ENCODE measurements at regions not wholly inside any gene's neighbourhood (a gene's known extent, or its start where the extent isn't known, plus 50 kb on each side); places are given as distances from the start of the nearest gene placed in this dataset.

DNA sequence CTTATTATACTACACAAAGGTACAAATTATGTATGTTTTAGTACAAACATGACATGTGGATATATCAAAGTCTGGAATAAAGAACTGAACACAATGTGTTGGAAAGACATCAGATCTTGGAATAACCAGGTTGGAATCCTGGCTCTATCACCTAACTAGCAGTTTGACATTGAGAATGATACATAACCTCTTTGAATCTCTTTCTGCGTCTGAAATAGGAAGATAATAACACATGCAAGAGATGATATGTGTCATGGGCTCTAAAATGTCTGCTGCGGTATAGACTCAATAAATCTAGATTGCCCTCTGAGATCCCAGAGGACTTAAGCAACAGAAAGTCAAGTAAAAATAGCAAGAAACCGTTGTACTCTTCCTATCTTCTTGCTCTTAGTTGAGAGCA is 66.8 kb upstream of the CCN2 start:
- TF ChIP-seq, protein P1, sequence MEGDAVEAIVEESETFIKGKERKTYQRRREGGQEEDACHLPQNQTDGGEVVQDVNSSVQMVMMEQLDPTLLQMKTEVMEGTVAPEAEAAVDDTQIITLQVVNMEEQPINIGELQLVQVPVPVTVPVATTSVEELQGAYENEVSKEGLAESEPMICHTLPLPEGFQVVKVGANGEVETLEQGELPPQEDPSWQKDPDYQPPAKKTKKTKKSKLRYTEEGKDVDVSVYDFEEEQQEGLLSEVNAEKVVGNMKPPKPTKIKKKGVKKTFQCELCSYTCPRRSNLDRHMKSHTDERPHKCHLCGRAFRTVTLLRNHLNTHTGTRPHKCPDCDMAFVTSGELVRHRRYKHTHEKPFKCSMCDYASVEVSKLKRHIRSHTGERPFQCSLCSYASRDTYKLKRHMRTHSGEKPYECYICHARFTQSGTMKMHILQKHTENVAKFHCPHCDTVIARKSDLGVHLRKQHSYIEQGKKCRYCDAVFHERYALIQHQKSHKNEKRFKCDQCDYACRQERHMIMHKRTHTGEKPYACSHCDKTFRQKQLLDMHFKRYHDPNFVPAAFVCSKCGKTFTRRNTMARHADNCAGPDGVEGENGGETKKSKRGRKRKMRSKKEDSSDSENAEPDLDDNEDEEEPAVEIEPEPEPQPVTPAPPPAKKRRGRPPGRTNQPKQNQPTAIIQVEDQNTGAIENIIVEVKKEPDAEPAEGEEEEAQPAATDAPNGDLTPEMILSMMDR (IDR thresholded peaks at IDR 0.05; ENCODE audit: low read length, missing control alignments) = no peak
- H3K4me3 ChIP-seq (replicated peaks; ENCODE audit: low read depth, low read length) = no peak overlapping the region
- DNase-seq (ENCODE audit: low read depth) = no peak

DNA sequence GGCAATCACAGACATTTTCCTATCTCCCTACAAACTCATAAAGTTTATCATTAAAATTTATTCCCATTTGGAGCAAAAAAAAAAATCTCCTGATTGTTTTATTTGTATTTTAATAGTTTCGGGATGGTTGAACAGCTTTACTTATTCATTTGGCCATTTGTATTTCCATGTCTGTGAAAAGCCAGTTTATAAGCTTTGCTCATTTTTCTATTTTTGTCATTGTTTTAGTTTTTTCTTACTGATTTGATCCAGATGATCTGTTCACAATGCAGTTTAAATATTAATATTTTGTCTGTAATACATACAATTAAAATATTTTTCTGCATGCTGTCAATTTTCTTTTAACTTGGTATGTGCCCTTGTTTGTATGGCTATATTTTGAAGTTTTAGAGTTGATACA is 65.2 kb upstream of the CCN2 start:
- no peak for DNase-seq (ENCODE audit: low read depth)
- H3K4me3 ChIP-seq (replicated peaks; ENCODE audit: low read depth, low read length) = no peak overlapping the region
- TF ChIP-seq, protein P1 (IDR thresholded peaks at IDR 0.05; ENCODE audit: low read length, missing control alignments) = no peak

DNA sequence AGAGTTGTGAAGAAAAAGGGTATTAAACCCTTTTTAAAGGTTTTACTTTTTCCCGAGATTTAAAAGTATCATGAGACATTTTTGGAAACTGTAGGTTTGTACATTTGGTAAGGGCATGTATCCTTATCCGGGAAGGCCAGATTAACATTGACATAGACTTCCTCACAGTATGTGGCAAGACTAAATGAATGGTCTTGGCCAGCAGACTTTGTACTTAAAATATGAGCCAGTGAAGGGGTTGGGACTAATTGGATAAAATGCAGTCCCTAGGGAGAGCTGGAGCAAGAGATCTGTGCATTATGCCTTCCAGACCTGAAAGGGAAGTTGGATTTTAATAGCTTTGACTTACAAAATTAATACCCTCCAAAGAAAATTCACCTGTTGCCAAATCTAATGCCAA is 60.4 kb upstream of the CCN2 start:
- DNase-seq (ENCODE audit: low read depth) = peak; percentile 41

DNA sequence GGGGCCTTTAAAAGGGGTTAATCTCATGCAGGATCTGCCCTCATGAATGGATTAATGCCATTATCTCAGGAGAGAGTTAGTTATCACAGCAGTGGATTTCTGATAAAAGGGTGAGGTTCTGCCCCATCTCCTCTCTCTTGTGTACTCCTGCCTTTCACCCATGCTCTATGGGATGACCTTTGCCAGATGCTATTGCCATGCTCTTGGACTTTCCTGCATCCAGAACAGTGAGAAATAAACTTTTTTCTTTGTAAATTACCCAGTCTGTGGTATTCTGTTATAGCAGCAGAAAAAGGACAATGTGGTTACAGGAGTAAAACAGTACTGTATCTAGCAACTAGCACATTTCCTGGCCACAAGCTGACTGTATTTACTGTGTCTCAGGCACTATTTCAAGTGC is 58.0 kb upstream of the CCN2 start:
- DNase-seq (ENCODE audit: low read depth) = no peak
- TF ChIP-seq, protein P1 (IDR thresholded peaks at IDR 0.05; ENCODE audit: low read length, missing control alignments) = no peak

More for the DNA sequence above, 60.4 kb upstream of the CCN2 start:
- H3K4me3 ChIP-seq (replicated peaks; ENCODE audit: low read depth, low read length) = no peak overlapping the region
- TF ChIP-seq, protein P1 (IDR thresholded peaks at IDR 0.05; ENCODE audit: low read length, missing control alignments) = no peak

DNA sequence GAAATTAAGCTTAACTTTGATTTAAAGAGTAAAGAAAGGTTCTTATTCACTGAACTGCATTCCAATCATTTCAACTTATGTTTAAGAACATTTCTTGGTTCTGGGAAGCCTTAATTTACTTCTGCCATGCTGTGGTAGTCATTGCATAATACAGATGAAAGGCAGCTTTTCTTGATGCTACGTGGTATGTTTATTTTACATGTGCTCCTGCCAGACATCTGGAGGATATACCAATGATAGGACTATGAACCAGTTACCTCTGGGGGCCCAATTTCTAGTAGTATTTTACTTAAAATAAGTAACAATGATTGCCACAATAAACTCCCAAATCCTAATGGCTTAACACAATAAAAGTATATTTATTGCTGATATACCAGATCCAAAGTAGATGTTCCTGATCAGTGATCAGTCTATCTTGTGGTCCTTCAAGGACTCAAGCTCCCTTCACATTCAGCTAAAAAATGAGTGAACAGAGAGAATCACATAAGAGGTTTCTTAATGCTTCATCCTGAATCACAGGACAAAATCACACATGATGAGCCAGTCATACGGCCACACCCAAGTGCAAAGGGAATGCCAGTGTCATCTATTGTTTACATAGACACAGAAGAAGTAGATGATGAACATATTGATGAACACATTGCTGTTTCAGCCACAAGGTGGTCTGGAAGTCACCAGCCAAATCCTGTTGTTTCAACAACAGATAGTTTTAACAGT is 56.5 kb upstream of the CCN2 start:
- TF ChIP-seq, protein P1 (IDR thresholded peaks at IDR 0.05; ENCODE audit: low read length, missing control alignments) = no peak
- H3K4me3 ChIP-seq (replicated peaks; ENCODE audit: low read depth, low read length) = no peak overlapping the region
- peak; percentile 33 for DNase-seq (ENCODE audit: low read depth)

More for the DNA sequence above, 58.0 kb upstream of the CCN2 start:
- H3K4me3 ChIP-seq (replicated peaks; ENCODE audit: low read depth, low read length) = no peak overlapping the region

DNA sequence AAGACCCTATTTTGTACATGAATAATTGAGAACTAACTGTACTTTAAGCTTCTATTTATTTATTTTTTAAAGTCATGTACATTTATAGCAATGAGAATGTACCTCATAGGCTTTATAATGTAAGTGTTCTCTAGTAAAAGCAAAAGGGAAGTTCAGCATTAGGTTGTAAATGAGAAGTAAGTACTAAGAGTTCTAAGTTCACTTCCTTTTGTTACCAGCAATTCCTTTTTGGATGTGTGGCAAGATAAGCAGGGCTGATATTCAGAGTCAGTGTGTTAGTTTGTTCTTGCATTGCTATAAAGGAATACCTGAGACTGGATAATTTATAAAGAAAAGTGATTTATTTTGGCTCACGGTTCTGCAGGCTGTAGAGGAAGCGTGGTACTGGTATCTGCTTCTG is 54.0 kb upstream of the CCN2 start:
- DNase-seq (ENCODE audit: low read depth) = no peak
- no peak overlapping the region for H3K4me3 ChIP-seq (replicated peaks; ENCODE audit: low read depth, low read length)
- TF ChIP-seq, protein P1 (IDR thresholded peaks at IDR 0.05; ENCODE audit: low read length, missing control alignments) = no peak

DNA sequence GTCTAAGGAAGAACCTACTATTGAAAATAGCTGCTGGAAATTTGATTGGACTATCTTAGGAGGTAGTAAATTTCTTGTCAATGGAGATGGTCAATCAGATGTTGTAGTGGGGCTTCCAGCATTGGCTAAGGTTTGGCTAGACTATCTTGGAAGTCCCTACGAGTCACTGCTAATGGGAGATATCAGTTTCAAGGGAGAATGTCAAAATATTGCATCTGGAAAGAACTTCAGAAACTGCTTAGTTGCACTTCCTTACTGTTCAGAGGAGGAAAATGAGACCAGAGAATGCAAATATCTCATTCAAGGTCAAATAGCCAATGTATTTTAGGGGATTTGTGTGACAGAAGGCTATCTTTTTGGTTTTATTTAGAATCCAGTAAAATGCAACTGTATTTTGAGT is 53.5 kb upstream of the CCN2 start:
- TF ChIP-seq, protein P1 (IDR thresholded peaks at IDR 0.05; ENCODE audit: low read length, missing control alignments) = no peak
- no peak for DNase-seq (ENCODE audit: low read depth)
- H3K4me3 ChIP-seq (replicated peaks; ENCODE audit: low read depth, low read length) = no peak overlapping the region
